HG03159 (cell line): ENCODE measurements at regions not wholly inside any gene's neighbourhood (a gene's known extent, or its start where the extent isn't known, plus 50 kb on each side); places are given as distances from the start of the nearest gene placed in this dataset.
"Not testable (repeated sequence)": the region's sequence is repeated elsewhere in the genome, so short reads cannot be mapped to it uniquely, and the experiment has no call there.

ENCODE experiments used
- ATAC-seq: cut with Tn5 transposase; IDR thresholded peaks from one replicate; pipeline ENCODE4 v1.9.1; 2021; ENCODE audit warnings: mild to moderate bottlenecking, moderate library complexity; ENCODE audit not compliant: unreplicated experiment

- ATAC-seq: no peak
These were observed 250.0 kb upstream of the NECTIN3 start for GRCh38 chr3:110821586-110821985.

GRCh38 chr3:110822971-110823370 is 248.6 kb upstream of the NECTIN3 start:
- ATAC-seq: no peak

- no peak for ATAC-seq
These were observed 224.6 kb upstream of the NECTIN3 start for GRCh38 chr3:110846971-110847370.

GRCh38 chr3:110849064-110849463 is 222.6 kb upstream of the NECTIN3 start:
- no peak for ATAC-seq

- ATAC-seq: no peak
These were observed 219.9 kb upstream of the NECTIN3 start for GRCh38 chr3:110851736-110852135.

GRCh38 chr3:110855207-110855606 is 216.4 kb upstream of the NECTIN3 start:
- ATAC-seq: no peak

GRCh38 chr3:110856916-110857315 is 214.7 kb upstream of the NECTIN3 start:
- no peak for ATAC-seq

- no peak for ATAC-seq
These were observed 213.1 kb upstream of the NECTIN3 start for GRCh38 chr3:110858549-110858948.

GRCh38 chr3:110859336-110859735 is 212.3 kb upstream of the NECTIN3 start:
- no peak for ATAC-seq

GRCh38 chr3:110859993-110860392 is 211.6 kb upstream of the NECTIN3 start:
- no peak for ATAC-seq

- no peak for ATAC-seq
These were observed 205.7 kb upstream of the NECTIN3 start for GRCh38 chr3:110865934-110866333.

- no peak for ATAC-seq
These were observed 203.5 kb upstream of the NECTIN3 start for GRCh38 chr3:110868106-110868505.

- ATAC-seq: no peak
These were observed 201.9 kb upstream of the NECTIN3 start for GRCh38 chr3:110869736-110870135.

- ATAC-seq: no peak
These were observed 199.7 kb upstream of the NECTIN3 start for GRCh38 chr3:110871869-110872268.

- no peak for ATAC-seq
These were observed 192.9 kb upstream of the NECTIN3 start for GRCh38 chr3:110878692-110879091.

GRCh38 chr3:110881069-110881468 is 190.5 kb upstream of the NECTIN3 start:
- peak; percentile 69 for ATAC-seq

GRCh38 chr3:110886222-110886893 is 185.3 kb upstream of the NECTIN3 start:
- no peak for ATAC-seq

GRCh38 chr3:110887176-110887575 is 184.4 kb upstream of the NECTIN3 start:
- ATAC-seq: no peak

GRCh38 chr3:110888625-110889375 is 182.8 kb upstream of the NECTIN3 start:
- not testable (repeated sequence) for ATAC-seq

- ATAC-seq: not testable (repeated sequence)
These were observed 182.3 kb upstream of the NECTIN3 start for GRCh38 chr3:110889376-110889699.

- ATAC-seq: no peak
These were observed 177.0 kb upstream of the NECTIN3 start for GRCh38 chr3:110894574-110894973.

- no peak for ATAC-seq
These were observed 176.6 kb upstream of the NECTIN3 start for GRCh38 chr3:110895054-110895453.

- no peak for ATAC-seq
These were observed 174.6 kb upstream of the NECTIN3 start for GRCh38 chr3:110897046-110897445.
